HUES6 (cell line): ENCODE measurements at regions not wholly inside any gene's neighbourhood (a gene's known extent, or its start where the extent isn't known, plus 50 kb on each side); places are given as distances from the start of the nearest gene placed in this dataset.
A peak's percentile ranks its signal among the peaks of the same experiment; 100 is the strongest.

Experiments used
- H3K27ac ChIP-seq: 2 replicates; pipeline ENCODE4 v1.7.0; 2013; ENCODE audit warnings: low read depth, mild to moderate bottlenecking, low read length, inconsistent platforms
- H3K27me3 ChIP-seq: 2 replicates; pipeline ENCODE4 v1.6.1; 2013; ENCODE audit warnings: low read length; ENCODE audit not compliant: control insufficient read depth, insufficient read depth
- H3K36me3 ChIP-seq: 2 replicates; pipeline ENCODE4 v1.6.1; 2013; ENCODE audit warnings: low read length; ENCODE audit not compliant: control insufficient read depth, insufficient read depth
- H3K4me1 ChIP-seq: 2 replicates; pipeline ENCODE4 v1.6.1; 2013; ENCODE audit warnings: low read length; ENCODE audit not compliant: control insufficient read depth, insufficient read depth
- H3K4me3 ChIP-seq: 2 replicates; pipeline ENCODE4 v1.5.1; 2013; ENCODE audit warnings: low read depth, low read length
- H3K9ac ChIP-seq: one replicate; pipeline ENCODE4 v1.6.1; 2013; ENCODE audit warnings: mild to moderate bottlenecking, low read length
- H3K9me3 ChIP-seq: 2 replicates; pipeline ENCODE4 v1.6.1; 2013; ENCODE audit warnings: low read depth, low read length; ENCODE audit not compliant: control insufficient read depth, insufficient read depth

DNA sequence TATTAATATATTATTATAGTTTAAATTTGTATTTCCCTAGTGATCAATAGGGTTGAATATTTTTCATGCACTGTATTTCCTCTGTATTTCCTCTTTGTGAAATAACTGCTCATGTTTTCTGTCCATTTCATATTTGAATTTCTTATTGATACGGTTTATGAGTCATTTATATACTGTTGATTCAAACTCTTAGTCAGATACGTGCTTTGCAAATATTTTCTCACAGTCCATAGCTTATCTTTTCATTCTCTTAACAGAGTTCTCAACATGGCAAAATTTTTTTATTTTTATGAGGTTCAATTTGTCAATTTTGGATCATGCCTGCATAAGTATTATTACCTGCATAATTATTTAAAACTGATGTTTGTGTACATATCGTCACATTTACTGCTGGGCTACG is 329.6 kb downstream of the HAO1 start:
- no peaks in the 10 kb centered on the region for H3K4me1 ChIP-seq

DNA sequence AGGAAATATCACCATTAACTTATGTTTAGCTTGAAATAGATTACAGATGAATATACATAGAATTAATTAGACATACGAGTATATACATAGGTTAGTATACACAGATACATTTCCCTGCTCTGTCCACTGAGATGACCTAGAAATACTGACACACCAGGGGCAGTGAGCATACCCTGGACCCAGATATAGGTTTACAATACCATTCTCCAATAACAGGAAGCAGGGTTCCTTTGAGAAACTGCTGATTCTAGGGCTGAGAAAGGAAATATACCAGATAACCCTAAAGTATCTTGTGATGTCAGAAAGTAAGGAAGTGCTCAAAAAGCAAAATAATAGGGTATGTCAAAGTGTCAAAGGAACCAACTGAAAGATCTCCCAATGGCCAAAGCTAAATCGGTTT is 322.5 kb downstream of the HAO1 start:
- no peak overlapping the region for H3K4me3 ChIP-seq
- H3K27ac ChIP-seq, result no peak overlapping the region
- H3K27me3 ChIP-seq, result no peaks in the 10 kb centered on the region
- H3K36me3 ChIP-seq, result no peaks in the 10 kb centered on the region
- peaks cover 13% of the 10 kb centered on the region for H3K9me3 ChIP-seq
- no peaks in the 10 kb centered on the region for H3K4me1 ChIP-seq
- H3K9ac ChIP-seq, result no peak overlapping the region

More for the DNA sequence above, 329.6 kb downstream of the HAO1 start:
- H3K9me3 ChIP-seq, result no peaks in the 10 kb centered on the region
- no peaks in the 10 kb centered on the region for H3K27me3 ChIP-seq
- no peak overlapping the region for H3K9ac ChIP-seq
- no peak overlapping the region for H3K27ac ChIP-seq
- no peaks in the 10 kb centered on the region for H3K36me3 ChIP-seq
- H3K4me3 ChIP-seq, result no peak overlapping the region

DNA sequence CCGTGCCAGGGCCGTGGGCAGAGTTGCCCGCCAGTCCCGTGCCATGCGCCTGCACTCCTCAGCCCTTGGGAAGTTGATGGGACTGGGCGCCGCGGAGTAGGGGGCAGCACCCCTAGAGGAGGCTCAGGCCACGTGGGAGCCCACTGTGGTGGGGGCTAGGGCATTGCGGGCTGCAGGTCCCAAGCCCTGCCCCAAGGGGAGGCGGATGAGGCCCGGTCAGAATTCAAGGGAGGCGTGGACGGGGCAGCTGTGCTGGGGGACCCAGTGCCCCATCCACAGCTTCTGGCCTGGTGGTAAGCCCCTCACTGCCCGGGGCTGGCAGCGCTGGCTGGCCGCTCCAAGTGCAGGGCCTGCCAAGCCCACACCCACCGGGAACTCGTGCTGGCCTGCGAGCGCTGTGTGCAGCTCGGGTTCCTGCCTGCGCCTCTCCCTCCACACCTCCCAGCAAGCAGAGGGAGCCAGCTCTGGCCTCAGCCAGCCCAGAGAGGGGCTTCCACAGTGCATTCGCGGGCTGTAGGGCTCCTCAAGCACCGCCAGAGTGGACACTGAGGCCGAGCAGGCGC is 317.8 kb downstream of the HAO1 start:
- no peaks in the 10 kb centered on the region for H3K27me3 ChIP-seq

DNA sequence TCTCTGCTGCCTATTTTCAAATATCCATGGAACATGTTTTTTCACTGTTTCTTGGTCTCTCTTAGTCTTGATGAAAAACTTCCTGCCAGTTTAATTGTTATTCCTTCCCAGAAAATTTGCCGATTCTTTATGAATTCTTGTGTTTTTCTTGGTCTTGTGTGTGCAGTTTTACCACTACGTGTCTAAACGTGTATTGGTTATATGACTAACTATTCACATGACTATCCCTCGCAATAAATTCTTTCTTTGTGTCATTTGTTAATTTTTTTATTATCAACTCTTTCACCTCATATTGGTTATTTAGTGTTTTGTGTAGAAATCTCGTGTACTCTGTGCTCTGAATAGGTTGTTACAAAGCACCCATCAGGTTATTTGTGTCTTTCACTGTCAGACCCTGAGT is 315.4 kb downstream of the HAO1 start:
- Histone ChIP-seq H3K27ac (no peak overlapping the region), H3K4me3 (no peak overlapping the region), H3K9me3 (peaks cover 13% of the 10 kb centered on the region), H3K27me3 (no peaks in the 10 kb centered on the region), H3K36me3 (no peaks in the 10 kb centered on the region), H3K4me1 (no peaks in the 10 kb centered on the region), H3K9ac (no peak overlapping the region)

More for the DNA sequence above, 317.8 kb downstream of the HAO1 start:
- no peaks in the 10 kb centered on the region for H3K36me3 ChIP-seq
- H3K9me3 ChIP-seq, result peaks cover 13% of the 10 kb centered on the region
- H3K4me3 ChIP-seq, result no peak overlapping the region
- no peaks in the 10 kb centered on the region for H3K4me1 ChIP-seq
- no peak overlapping the region for H3K9ac ChIP-seq
- no peak overlapping the region for H3K27ac ChIP-seq

DNA sequence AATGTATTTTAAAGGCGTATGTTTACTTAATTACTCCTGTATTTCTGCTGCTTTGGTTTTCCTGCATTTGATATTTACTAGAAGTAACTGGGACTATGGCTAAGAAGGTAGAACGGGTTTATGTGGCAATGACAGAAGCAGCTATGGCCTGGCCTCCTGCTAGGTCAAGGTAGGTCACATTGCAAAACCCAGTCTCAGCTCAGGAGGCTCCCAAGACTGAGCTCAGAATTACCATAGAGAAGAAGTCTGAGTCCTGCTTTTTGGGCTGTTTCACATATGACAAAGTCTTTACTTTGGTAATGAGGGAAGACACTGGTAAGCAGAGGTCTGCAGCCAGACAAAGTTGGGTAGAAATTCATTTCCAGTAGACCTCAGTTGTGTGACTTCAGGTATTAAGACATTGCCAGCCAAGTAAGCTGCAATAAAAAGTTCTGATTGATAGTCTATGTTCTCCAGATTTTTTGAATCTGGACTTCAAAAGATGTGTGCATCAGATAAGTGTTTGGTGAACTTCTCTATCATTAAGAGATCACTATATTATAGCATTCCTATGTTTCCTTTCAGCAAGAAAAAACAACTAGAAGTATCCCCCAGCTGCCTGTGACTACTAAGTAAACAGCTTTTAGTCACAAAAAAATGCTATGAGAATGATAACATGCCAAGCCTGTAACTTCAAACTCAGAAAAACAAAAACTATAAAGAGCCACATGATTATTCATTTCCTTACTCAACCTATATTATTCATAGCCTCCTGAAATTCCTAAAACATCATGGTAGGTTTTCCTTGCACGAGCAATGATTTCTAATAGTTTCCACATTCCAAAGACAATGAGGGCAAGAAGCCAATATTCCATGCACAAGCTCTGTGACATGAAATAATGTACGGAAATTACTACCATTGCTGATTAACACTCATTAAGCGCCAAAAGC is 312.3 kb downstream of the HAO1 start:
- Histone ChIP-seq H3K36me3 (no peaks in the 10 kb centered on the region), H3K27me3 (no peaks in the 10 kb centered on the region), H3K27ac (no peak overlapping the region), H3K4me1 (no peaks in the 10 kb centered on the region), H3K4me3 (no peak overlapping the region), H3K9me3 (no peaks in the 10 kb centered on the region), H3K9ac (no peak overlapping the region)

DNA sequence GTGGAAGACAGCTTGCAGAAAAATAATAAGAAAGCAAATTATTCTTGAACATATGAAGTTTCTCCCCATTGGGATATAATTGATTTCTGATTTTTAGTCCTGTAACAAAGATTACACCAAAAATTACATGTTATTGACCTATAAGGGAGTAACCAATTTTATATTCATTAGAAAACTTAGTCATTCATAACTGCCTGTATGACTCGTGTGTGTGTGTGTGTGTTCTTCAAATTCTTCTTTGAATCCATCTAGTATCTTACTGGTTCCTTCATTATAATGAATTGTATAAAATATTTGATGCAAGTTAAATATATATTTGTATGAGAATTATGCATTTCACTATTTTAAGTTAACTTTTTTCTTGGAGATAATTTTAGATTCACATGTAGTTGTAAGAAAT is 310.4 kb downstream of the HAO1 start:
- H3K36me3 ChIP-seq, result no peaks in the 10 kb centered on the region
- no peak overlapping the region for H3K27ac ChIP-seq
- H3K4me1 ChIP-seq, result no peaks in the 10 kb centered on the region
- no peak overlapping the region for H3K4me3 ChIP-seq
- no peaks in the 10 kb centered on the region for H3K27me3 ChIP-seq
- H3K9me3 ChIP-seq, result no peaks in the 10 kb centered on the region
- H3K9ac ChIP-seq, result no peak overlapping the region

DNA sequence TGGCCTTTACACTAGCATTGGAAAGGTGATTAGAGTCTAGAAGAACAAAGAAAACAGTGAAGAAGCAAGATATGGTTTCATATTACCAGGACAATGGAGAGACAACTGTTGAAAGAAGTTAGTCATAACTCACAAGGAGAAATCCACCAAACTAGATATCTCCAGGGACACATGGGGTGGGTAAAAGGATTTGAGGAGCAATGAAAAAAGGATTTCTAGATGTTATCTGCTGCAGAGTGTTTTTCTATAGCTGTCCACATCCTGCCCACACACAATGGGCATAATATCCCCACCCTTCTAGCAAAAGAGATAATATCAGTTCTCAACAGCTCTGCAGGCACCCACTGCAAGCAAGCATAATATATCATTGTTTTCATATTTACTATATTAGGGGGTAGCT is 303.1 kb downstream of the HAO1 start:
- Histone ChIP-seq H3K36me3 (no peaks in the 10 kb centered on the region), H3K27me3 (no peaks in the 10 kb centered on the region), H3K4me3 (no peak overlapping the region), H3K9me3 (no peaks in the 10 kb centered on the region), H3K27ac (no peak overlapping the region), H3K4me1 (0 out of 2 replicates have a peak, but pooled peaks cover 5% of the 10 kb centered on the region), H3K9ac (no peak overlapping the region)

DNA sequence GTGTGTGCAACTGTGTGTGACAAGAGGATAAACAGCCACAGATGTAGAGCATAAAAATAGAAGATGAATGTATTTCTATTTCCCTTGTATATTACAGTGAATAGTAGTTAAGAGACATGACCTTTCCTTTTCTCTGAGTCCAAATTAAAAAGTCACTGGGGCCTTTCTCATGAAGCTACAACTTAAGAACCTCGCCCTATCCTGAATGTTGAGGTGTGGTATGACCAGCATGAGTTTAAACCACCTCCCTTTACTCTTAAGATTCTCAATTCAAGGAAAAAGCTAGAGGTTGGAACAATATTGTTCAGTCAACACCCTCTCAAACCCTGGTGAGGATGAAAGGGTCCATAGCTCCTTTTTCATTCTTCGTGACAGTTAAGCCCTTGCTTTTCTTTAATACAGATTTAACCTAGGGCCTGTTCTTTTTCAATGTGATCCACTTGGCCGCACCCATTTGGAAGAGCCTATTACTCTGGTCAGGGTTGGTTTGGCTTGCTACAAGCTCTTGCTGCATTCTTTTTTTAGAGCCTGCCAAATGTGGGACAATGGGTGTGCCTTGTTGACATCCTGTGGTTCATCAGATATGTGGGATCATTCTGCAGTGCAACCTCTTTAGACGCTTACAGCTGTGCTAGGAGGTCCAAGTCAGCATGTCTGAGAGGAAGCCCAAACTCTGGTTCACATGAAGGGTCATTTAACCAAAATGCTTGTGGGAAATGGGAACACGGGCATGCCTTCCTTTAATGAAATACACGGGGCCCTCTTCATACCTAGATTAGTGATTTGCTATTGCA is 290.0 kb downstream of the HAO1 start:
- H3K9me3 ChIP-seq, result no peaks in the 10 kb centered on the region
- H3K36me3 ChIP-seq, result no peaks in the 10 kb centered on the region
- H3K4me1 ChIP-seq, result no peaks in the 10 kb centered on the region
- H3K9ac ChIP-seq, result no peak overlapping the region
- no peak overlapping the region for H3K27ac ChIP-seq
- H3K27me3 ChIP-seq, result no peaks in the 10 kb centered on the region
- H3K4me3 ChIP-seq, result no peak overlapping the region

DNA sequence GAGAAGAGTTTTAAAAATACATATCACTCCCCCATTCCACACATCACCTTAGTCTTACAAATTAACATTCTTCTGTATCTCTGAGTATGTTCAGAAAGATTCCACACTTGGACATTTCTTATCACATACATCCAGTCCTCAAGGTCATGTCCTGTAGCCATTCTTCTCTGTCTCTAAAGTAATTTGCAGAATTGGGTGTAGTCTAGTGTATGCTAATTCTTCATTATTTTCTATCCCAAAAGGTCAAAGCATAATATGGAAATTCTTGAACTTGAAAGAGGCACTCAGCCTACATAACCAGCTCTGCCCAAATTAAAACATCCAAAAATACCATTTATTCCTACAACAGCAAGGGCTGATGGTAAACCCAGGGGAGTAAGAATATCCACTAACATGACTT is 286.0 kb downstream of the HAO1 start:
- no peaks in the 10 kb centered on the region for H3K9me3 ChIP-seq
- no peak overlapping the region for H3K27ac ChIP-seq
- peaks cover 12% of the 10 kb centered on the region for H3K4me1 ChIP-seq
- no peak overlapping the region for H3K9ac ChIP-seq
- no peaks in the 10 kb centered on the region for H3K27me3 ChIP-seq
- H3K36me3 ChIP-seq, result no peaks in the 10 kb centered on the region
- H3K4me3 ChIP-seq, result no peak overlapping the region

DNA sequence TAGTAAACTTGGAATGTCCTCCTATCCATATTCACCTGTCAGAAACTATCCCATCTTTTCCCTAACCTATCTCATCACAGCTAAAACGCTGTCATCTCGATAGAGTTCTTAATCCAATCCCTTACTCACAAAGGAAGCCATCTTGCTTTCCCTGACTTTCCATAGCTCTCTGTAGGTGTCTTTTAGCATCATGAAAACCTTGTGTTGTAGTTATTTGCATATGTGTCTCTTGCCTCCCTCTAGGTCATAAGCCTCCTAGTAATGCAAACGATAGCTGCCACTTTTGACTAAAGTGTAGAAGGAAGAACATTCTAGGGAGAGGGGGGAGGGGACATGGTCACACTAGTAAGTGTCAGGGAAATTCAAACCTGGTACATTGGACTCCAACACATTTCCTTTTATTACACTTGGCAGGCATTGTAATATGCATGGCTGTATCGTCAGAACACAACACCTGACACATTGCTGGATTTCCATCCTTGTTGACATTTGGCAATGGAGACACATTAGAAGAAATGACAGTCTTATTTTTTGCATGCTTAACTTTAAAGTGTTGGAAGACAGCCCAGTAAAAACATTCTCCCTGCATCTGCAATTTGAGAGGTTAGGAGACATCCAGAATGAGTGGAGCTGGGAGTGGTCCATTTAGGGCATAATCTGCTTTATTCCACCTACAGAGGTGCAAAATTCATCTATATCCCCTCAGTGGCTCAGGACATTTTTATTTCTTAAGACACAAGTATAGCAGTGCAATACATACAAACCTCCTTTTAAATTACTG is 283.4 kb downstream of the HAO1 start:
- Histone ChIP-seq H3K36me3 (no peaks in the 10 kb centered on the region), H3K4me1 (peaks cover 12% of the 10 kb centered on the region), H3K27me3 (no peaks in the 10 kb centered on the region), H3K9ac (no peak overlapping the region), H3K9me3 (no peaks in the 10 kb centered on the region), H3K27ac (no peak overlapping the region), H3K4me3 (peak overlapping the region; percentile 38; the same call in 1 of the 2 replicates)
